Stimulated activated CD4-positive, alpha-beta T cell treated with anti-CD3 and anti-CD28 coated beads, Interleukin-12 subunit alpha, Interleukin-12 subunit beta, amount 100 ng/mL, for 24 hours (primary cell): ENCODE measurements at regions not wholly inside any gene's neighbourhood (a gene's known extent, or its start where the extent isn't known, plus 50 kb on each side); places are given as distances from the start of the nearest gene placed in this dataset.

Source experiments
- DNase-seq, 2 experiments: peaks; one replicate each; pipeline ENCODE4 v3.0.0-alpha.2; 2020; ENCODE audit warnings: low read depth in 2 of 2

DNA sequence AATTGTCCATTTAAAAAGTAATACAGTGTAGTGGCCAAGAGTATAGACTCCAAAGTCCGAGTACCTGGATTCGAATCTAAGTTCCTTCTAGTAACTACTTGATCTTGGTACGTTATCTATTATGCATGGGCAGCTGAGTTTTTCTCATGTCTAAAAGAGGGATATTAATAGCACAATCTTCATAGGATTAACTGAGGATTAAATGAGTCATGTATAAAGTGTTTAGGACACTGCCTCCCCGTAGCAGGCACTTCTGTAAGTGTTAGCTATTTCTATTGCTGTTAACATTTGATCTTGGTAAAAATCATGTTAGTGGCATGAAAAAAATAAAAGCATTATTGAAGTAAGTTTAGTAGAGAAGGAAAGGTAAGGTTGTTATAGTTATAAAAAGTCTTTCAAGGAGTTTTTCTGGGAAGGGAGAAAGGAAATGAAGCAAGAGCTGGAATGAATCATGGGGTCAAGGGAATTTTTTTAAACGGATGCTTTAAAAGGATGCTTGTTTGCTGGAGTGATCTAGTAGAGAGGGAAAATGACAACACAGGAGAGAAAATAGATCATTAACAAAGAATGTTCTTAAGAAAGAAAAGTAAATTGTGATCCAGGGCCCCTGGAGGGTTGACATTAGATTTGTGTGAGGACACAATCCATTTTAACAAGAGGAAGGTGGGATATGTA is 502.2 kb upstream of the USP15 start:
- no peak for DNase-seq

DNA sequence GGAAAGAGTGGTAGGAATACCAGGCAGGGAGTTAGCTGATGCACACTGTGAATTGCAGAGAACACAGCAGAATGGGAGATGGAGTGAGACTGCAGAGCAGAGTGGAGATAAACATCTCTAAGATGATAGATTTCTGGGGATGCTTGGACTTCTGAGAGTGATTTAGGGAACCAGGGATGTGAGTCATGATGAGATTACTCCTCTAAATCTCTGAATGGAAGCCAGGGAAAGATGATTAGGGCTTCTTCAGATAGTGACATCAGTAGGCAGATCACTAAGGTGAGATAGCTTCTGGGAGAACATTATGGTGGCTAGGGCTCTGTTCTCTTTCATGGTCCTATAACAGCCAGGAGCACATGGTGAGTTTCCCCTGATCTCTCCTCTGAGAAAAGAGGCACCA is 501.5 kb upstream of the USP15 start:
- DNase-seq: no peak

DNA sequence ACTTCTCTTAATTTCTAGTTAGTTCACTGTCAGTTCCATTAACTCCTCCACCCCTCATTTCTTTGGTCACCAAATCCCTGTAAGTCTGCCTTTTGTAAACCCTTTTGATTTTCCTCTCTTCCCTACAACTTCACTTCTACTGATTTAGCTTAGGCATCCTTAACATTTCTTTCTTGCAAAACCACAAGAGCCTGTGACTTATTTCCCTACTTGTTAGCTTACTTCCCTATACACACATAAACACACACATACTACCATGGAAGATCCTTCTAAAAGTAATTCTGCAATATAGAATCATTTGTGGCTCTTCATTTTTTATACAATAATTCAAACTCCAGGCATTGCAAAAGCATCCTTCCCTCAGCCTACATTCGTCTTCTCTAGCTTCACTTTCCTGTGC is 494.3 kb upstream of the USP15 start:
- DNase-seq: no peak

DNA sequence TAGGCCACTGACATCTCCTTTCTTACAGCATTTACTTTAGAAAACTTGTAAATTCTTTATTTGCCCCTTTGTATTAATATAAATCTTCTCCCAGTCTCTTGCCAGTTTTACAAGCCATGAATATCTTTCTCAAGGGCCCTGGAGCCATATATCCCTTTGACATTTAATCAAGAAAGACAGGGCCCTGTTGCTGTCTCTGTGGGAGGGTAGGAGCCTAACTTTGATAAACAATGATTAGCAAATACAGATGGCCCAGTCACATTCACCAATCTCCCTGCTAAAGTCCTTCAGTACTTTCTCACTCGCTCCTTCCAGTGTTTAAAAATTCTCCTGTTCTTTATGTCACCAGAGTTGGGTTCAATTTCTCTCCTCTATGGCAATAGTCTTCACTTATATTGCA is 479.8 kb upstream of the USP15 start:
- DNase-seq: no peak

DNA sequence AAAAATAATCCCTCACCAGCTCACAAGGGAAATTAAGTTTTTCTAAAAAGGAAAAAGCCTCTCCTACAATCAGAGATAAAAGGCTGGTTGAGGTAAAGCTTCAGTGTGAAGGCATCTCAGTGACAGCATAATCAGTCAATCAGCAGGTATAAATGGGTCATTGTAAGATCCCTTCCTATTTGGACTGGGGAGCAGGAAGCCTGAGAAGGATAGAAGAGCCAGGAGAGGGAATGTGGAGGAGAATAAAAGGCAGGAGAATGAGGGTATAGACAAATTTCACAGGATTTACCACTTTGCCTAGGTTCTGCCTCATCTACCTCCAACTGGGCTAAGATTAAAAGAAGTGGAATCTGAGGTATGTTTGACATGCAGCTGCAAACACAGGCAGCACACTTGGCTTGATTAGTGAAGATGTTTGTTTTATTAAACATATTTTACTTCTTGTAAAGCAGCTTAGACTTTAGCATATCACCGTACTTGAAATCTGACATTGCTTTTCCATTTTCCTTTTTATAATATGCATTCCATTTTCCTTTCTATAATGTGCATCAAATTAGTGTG is 479.1 kb upstream of the USP15 start:
- no peak for DNase-seq

DNA sequence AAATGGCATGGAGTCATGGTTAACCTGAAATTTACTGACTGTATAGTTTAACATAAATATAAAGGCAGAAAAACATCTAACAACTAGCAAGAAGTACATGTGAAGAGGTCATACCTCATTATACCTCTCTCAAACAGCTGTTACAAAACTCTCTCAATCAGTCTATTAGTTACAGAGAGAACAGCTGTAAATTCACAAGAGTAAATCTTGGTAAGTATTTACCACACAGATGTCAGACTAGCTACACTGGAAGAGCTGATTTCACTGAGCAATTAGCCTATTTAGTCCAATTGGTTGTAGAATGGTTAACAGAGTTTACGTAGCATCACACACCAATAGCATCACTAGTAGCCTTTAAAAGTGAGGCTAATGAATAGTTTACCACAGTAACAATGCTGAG is 463.4 kb upstream of the USP15 start:
- DNase-seq: no peak

DNA sequence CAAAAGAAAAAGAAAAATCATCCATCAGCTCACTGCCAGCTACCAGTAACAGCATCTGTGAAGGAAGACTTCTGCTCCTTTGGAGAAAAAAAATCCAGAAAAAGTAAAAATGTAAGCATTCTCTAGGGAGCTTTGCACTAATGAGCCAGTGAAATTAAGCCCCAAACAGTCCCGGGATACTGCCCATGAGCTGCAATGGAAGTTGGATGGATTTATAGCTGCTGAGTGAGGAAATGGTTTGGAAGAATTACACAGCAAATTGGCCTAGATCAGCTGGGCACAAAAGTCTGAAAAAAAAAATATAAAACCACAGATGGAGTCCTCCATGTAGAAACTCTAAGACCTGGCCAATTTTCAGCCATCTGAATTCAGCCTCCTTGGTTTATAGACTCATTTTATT is 462.9 kb upstream of the USP15 start:
- DNase-seq: no peak

DNA sequence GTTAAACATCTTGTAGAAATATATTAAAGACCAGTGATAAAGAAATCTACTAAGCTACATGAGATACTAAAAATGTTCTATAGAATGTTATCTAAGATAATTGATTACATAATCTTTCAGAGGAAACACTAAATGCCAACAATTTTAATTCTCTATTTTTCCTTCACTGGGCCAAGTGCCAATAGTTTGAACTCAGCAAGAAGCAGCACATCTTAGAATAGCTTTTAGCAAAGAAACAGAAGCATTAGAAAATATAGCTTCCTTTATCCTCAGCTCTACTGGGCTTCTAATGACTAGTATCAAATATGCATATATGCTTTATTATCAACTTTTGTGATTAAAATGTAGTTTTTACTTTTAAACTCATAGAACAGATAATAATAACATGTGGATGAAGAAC is 461.4 kb upstream of the USP15 start:
- no peak for DNase-seq

DNA sequence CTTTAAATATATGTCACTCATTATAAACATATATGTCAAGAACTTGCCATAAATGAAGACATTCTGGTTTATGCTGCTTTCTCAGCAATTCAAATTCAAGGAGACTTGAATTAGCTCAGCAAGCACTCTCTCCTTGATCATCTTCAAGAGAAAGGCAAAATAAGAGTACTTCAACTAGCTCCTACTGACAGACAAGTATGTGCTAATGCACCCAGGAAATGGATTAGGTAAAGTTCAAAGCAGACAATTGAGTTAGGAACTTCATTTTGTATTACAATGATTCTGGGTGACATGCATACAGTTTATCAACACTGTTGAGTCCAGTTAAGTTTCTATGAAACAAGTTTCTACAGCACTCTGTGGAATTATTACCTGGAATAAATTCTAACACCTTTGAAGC is 455.9 kb upstream of the USP15 start:
- DNase-seq: no peak

DNA sequence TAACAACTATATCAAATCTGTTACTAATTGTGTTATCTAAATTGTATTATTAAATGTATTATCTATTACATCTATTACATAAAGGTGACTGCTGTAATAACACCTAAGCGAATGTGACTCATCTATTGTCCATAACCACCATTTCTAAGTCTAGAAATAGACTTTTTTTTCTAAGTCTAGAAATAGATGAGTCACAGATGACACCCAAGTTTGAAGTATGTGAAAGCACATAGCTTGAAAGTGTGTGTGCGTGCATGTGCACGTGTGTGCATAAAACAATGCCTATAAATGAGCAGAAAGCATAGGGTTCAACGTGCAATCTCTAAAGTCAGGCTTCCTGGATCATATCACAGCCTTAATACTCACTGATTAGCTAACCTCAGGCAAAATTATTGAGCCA is 451.3 kb upstream of the USP15 start:
- DNase-seq: no peak

DNA sequence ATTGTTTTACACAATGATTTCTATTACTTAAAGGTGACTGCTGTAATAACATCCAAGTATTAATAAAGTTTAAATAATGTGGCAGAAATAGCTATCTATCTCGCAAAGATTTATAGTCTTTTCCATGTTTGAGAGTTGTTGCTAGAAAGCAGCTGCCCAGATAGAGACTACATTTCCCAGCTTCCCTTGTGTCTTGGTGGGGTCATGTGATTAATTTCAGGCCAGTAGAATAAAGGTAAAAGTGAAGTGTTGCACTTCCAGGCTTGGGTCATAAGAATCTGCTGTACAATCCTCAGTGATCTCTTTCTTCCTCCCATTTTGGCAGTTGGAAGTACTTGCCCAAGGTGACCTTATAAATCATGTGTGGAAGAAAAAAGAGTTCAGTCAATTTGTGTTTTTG is 449.7 kb upstream of the USP15 start:
- DNase-seq: no peak

DNA sequence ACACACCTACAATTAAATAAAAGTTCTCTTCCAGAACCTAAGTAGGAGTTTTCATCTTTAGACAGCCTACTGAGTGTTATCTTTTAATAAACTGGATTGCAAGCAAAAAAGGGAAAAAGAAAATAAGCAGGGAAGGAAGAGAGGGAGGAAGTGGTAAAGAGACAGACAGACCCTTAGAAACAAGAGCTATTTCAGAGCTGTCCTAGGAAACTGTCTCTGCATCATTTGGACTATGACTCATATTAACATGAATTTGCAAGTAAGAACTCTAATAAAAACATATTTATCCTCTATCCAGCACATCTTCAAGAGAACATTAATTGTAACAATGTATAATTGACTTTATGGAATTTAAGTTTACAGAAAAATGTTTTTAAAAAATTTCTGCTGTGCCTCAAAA is 438.8 kb upstream of the USP15 start:
- DNase-seq: no peak

DNA sequence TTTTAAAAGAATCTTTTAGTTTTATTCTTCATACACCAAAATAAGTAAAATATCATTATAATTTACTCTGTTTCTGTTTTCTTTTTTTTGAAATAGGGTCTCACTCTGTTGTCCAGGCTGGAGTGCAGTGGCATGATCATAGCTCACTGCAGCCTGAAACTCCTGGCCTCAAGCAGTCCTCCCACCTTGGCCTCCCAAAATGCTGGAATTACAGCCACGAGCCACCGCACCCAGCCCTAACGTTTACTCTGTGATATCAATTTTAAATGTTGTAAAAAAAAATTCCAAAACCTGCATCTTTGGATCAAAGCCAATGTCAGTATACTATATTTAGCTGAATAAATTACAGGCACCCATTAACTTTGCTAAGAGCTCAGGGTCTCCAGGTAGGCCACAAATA is 437.1 kb upstream of the USP15 start:
- no peak for DNase-seq

DNA sequence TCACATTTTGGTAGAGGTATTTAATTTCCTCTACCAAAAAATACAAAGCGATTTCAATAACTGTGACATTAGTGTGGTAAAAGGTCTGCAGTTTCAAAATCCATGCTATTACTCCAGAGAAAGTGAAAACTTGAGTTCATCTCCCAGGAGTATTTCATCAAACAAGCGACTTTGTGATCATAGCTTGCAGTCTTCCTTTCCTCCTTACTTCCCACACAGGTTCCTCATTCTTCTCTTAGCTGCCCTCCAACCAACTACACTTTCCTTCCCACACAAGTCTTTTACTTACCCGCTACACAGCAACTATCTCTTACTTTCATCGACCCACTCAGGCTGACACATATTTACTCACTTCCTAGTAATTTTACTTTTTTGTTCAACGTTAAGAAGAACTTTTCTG is 413.4 kb upstream of the USP15 start:
- no peak for DNase-seq

DNA sequence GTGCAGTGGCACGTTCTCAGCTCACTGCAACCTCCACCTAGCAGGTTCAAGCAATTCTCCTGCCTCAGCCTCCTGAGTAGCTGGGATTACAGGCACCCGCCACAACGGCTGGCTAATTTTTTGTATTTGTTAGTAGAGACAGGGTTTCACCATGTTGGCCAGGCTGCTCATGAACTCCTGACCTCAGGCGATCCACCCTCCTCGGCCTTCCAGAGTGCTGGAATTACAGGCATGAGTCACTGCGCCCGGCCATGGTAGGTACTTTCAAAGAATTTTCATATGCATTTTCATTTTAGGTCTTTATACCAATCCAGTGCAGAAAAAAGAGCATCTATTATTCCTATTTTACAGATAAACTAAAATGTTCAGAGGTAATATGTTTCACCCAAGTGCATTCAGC is 411.3 kb upstream of the USP15 start:
- DNase-seq: no peak

DNA sequence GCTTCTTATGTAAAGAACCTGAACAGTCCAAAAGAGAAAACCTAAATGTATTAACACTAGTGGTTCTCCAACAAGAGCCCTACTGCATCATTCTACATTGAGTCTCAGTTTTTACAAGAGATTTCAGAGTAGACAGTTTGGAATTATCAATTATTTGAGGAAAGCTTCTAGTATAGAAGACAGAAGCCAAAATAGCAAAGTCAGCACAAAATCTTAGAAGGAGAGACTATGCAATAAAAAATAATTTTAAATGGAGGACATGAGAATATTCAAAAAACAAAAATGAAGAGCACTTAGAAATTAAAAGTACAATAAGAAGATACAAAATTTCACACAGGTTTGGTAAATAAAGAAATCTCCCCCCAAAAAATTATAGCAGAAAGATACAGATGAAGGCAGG is 406.3 kb upstream of the USP15 start:
- no peak for DNase-seq

DNA sequence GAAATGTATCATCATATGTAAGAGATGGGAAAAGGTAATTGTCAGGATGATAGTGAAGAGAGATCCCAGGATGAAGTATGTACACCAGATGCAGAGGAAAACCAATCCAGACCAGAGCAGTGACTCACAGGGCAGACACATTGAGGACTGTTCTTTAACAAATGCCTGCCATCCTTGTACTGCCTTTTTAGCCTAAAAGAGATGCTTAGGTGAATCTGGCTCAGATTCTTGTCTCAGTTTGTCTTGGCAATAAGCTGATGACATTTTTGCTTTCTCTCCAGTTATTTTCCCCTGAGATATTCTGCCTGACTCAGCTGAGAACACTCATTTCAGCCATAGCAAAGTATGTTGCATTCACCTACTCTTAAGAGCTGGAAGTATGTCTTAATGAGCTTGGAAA is 405.3 kb upstream of the USP15 start:
- DNase-seq: no peak

DNA sequence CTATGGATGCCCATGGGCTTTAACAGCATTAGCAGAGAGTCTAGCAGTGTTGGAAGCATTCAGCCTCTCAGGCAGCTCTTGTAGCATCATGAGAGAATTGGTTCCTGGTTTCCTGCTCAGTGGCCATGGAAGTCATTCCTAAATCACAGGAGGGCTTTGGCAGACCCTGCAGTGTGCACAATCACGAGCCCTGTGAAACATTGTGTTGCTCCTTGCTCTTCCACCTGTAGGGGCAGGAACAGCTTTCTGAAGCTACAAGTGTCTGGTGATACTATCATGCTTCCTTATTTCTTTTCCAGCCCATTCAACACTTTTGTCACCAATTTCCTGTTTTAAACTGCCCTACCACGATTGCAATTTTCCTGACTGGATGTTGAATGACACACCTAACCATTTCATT is 402.2 kb upstream of the USP15 start:
- DNase-seq: no peak

DNA sequence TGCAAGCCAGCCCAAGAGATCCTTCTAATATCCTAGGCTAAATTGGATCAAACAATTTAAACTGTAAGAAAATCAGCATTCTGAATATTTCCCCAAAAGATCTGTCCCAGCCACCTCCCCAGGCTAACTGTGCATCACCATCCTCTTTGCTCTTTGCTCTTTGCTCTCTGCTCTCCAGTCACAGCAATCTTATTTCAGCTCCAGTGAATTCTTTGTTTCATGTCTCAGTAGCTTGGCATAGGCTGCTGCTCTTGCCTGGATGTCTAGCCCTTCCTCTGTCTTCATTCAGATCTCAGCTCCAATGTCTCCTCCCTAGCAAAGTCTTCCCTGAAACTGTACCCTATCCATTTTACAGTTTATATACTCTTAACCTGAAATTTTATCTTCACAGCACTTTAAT is 399.8 kb upstream of the USP15 start:
- no peak for DNase-seq

DNA sequence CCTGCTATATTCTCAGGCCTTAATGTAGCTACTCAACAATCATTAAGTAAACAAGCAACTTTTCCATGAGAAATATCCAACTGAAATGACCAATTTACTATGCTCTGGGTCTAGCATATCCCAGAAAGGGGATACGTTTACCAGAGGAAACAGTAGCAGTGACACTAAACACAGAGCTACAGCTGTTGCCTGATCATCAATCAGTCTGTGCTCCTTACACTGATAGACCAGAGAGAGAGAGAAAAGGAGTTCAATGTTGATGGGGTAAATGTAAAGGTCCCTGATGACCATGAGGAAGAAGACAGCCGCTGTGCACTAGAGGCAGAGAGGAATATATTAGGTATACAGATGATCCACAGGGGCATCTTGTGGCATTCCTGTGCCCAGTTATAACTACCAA is 397.2 kb upstream of the USP15 start:
- no peak for DNase-seq

DNA sequence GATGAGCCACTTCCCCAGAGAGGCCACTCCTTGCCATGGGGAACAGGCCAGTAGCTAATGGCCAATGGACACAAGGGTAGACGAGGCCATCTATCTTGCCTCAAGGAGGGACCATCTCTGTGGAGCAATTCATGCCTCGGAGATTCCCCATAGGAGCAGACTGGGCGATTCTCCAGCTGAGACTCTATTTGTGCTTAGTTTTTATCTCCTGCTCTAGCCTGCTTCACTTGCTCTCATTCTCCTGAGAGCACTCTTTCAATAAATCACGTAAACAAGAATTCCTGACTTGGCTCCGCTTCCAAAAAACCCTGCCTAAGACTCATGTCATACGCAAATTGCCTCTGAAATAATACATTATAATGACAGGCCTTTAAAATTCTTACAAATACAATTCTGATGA is 396.4 kb upstream of the USP15 start:
- no peak for DNase-seq

DNA sequence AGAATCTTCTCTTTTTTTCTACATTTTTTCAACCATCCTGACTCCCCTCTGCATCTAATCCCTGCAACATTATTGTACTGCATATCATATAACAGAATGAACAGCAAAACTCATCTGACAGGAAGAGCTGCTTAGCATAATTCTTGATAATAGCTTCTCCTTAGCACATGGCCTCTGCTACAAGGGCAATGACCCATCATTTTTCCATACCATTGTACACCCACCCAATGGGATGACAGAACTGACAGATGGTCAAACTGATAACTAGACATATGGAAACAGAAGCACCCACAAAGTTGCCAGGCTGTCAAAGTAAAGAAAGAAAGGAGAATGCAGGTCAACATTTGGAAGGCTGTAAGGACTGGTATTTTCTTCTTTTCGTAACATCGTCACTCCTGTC is 390.4 kb upstream of the USP15 start:
- DNase-seq: no peak

DNA sequence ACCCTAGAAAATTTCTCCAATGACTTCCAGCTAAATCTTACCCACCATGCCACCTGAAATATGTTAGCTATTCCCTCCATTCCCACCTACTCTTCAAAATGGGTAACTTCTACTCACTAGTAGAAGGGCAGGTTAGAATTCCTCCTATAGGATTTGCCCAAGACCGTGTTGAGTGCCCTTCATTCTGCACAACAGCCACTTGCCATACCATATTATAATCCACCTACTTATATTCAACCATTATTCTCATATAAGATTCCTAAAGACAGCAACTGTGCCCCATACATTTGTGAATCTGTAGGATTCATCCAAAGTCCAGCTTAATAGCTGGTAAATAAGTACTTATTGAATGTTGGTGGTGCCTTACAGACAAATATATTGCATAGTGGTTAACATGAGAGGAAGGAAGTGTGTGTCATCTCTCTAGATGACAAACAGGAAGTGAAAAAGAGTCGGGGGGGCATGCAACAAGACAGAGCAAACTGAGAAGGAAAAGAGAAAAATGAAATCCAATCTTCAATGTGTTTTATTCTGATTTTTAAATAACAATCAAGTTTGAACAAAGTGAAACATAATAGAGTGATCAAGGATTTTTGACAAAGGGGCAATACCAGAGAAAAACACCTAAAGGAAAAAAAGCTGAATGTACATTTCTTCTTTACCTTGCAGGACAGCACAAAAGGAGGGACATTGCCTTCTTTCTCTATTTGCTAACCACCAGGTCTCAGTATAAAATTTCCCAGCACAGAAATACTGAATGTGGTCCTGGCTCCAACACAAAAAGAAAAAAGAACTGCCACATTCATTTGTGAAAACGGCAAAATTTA is 389.3 kb upstream of the USP15 start:
- no peak for DNase-seq

DNA sequence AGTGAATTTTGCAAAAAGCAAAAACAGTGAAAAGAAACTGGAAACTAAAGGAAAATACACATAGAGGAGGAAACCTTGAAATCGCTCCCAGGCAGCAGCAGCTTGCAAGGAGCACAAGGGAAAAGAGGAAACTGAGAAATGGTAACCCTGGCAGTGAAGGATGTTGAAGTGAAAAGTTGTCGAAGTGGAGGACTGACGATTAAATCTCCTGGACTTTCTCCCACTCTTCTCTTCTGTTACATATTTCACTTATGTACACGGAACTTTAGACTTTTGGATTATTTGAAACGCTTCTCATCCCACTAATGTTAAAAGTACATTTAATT is 388.8 kb upstream of the USP15 start:
- DNase-seq: no peak
